NCI-H2107 treated with DMSO at 0.1 percent for 48 hours (cell line): ENCODE measurements at regions not wholly inside any gene's neighbourhood (a gene's known extent, or its start where the extent isn't known, plus 50 kb on each side); places are given as distances from the start of the nearest gene placed in this dataset.

Experiments used
- DNase-seq: peaks from one replicate; lab custom pipeline; 2025; ENCODE audit not compliant: unreplicated experiment; lab: John Stamatoyannopoulos, UW

GRCh38 chr14:98297567-98297966 is 974.4 kb downstream of the BCL11B start:
- DNase-seq, result no peak

GRCh38 chr14:98298481-98299244 is 973.3 kb downstream of the BCL11B start:
- DNase-seq, result no peak

GRCh38 chr14:98301681-98302080 is 970.3 kb downstream of the BCL11B start:
- DNase-seq, result no peak

GRCh38 chr14:98304574-98304973 is 967.4 kb downstream of the BCL11B start:
- no peak for DNase-seq

- no peak for DNase-seq
These were observed 962.4 kb downstream of the BCL11B start for GRCh38 chr14:98309591-98309990.

GRCh38 chr14:98312006-98312405 is 960.0 kb downstream of the BCL11B start:
- no peak for DNase-seq

GRCh38 chr14:98321841-98322240 is 950.2 kb downstream of the BCL11B start:
- no peak for DNase-seq

GRCh38 chr14:98323836-98324235 is 948.2 kb downstream of the BCL11B start:
- no peak for DNase-seq

GRCh38 chr14:98325761-98326160 is 946.2 kb downstream of the BCL11B start:
- DNase-seq, result no peak

GRCh38 chr14:98328496-98328895 is 943.5 kb downstream of the BCL11B start:
- DNase-seq, result no peak

- no peak for DNase-seq
These were observed 937.8 kb downstream of the BCL11B start for GRCh38 chr14:98334186-98334585.

GRCh38 chr14:98341211-98341610 is 930.8 kb downstream of the BCL11B start:
- no peak for DNase-seq

- DNase-seq, result no peak
These were observed 926.8 kb downstream of the BCL11B start for GRCh38 chr14:98345161-98345560.

GRCh38 chr14:98347686-98348085 is 924.3 kb downstream of the BCL11B start:
- no peak for DNase-seq

- DNase-seq, result no peak
These were observed 923.5 kb downstream of the BCL11B start for GRCh38 chr14:98348505-98348904.

GRCh38 chr14:98350213-98350612 is 921.8 kb downstream of the BCL11B start:
- DNase-seq, result no peak

GRCh38 chr14:98364961-98365360 is 907.0 kb downstream of the BCL11B start:
- no peak for DNase-seq

GRCh38 chr14:98366429-98366828 is 905.6 kb downstream of the BCL11B start:
- DNase-seq, result no peak

GRCh38 chr14:98368221-98368620 is 903.8 kb downstream of the BCL11B start:
- no peak for DNase-seq

- DNase-seq, result no peak
These were observed 903.1 kb downstream of the BCL11B start for GRCh38 chr14:98368916-98369315.

- DNase-seq, result no peak
These were observed 902.7 kb downstream of the BCL11B start for GRCh38 chr14:98369344-98369743.

- no peak for DNase-seq
These were observed 901.6 kb downstream of the BCL11B start for GRCh38 chr14:98370352-98370751.

- no peak for DNase-seq
These were observed 900.9 kb downstream of the BCL11B start for GRCh38 chr14:98371141-98371540.
